ENCODE measurements at regions not wholly inside any gene's neighbourhood (a gene's known extent, or its start where the extent isn't known, plus 50 kb on each side); places are given as distances from the start of the nearest gene placed in this dataset.

- TF ChIP-seq CTCF (IDR thresholded peaks at IDR 0.05) (no peak), POLR2A (IDR thresholded peaks at IDR 0.05) (no peak)
Measured at GRCh38 chr4:59818656-59819055, 1381.5 kb upstream of the ADGRL3 start.

Data from lower leg skin (tissue), 3 donors.